Loucy (cell line): ENCODE measurements at regions not wholly inside any gene's neighbourhood (a gene's known extent, or its start where the extent isn't known, plus 50 kb on each side); places are given as distances from the start of the nearest gene placed in this dataset.
"Not testable (repeated sequence)": the region's sequence is repeated elsewhere in the genome, so short reads cannot be mapped to it uniquely, and the experiment has no call there.

ENCODE experiments used
- H2AFZ ChIP-seq: fragments of 200-600 bp; sonication (generic); 2 replicates; pipeline ENCODE4 v1.6.0; 2016; ENCODE audit warnings: antibody characterized with exemption, mild to moderate bottlenecking, low read length, moderate library complexity
- H3F3A ChIP-seq: fragments of 200-600 bp; 2 replicates; pipeline ENCODE4 v1.6.0; 2016; ENCODE audit warnings: antibody characterized with exemption, low read depth, mild to moderate bottlenecking
- H3K27me3 ChIP-seq: fragments of 200-600 bp; sonication (generic); 2 replicates; pipeline ENCODE4 v1.6.1; 2014; ENCODE audit warnings: low read length, mild to moderate bottlenecking; ENCODE audit not compliant: insufficient read depth, poor library complexity, severe bottlenecking
- H3K36me3 ChIP-seq: fragments of 200-600 bp; sonication (generic); 2 replicates; pipeline ENCODE4 v1.6.1; 2016; ENCODE audit warnings: low read length; ENCODE audit not compliant: insufficient read depth
- H3K4me1 ChIP-seq: fragments of 200-600 bp; sonication (generic); 2 replicates; pipeline ENCODE4 v1.5.1; 2014; ENCODE audit warnings: low read length, mild to moderate bottlenecking; ENCODE audit not compliant: insufficient read depth, poor library complexity, severe bottlenecking
- H3K4me2 ChIP-seq: fragments of 200-600 bp; sonication (generic); 2 replicates; pipeline ENCODE4 v1.6.0; 2014; ENCODE audit warnings: antibody characterized with exemption, low read length, low read depth, mild to moderate bottlenecking; ENCODE audit not compliant: poor library complexity, severe bottlenecking
- H3K4me3 ChIP-seq: fragments of 200-600 bp; sonication (generic); 2 replicates; pipeline ENCODE4 v1.5.1; 2014; ENCODE audit warnings: low read length, mild to moderate bottlenecking, mixed read lengths; ENCODE audit not compliant: poor library complexity, severe bottlenecking
- H3K79me2 ChIP-seq: fragments of 200-600 bp; sonication (generic); 2 replicates; pipeline ENCODE4 v1.6.1; 2014; ENCODE audit warnings: low read length; ENCODE audit not compliant: insufficient read depth
- H3K9ac ChIP-seq: fragments of 200-600 bp; sonication (generic); 2 replicates; pipeline ENCODE4 v1.6.0; 2014; ENCODE audit warnings: mild to moderate bottlenecking, low read depth, low read length, moderate library complexity; ENCODE audit not compliant: poor library complexity, severe bottlenecking
- H3K9me2 ChIP-seq: fragments of 200-600 bp; sonication (generic); replicated peaks from 2 replicates; pipeline ENCODE4 v1.6.1; 2016; ENCODE audit warnings: low read depth, low read length, mixed read lengths
- H3K9me3 ChIP-seq: fragments of 200-600 bp; sonication (generic); 2 replicates; pipeline ENCODE4 v1.6.1; 2014; ENCODE audit warnings: mild to moderate bottlenecking, antibody characterized with exemption, low read length, low read depth; ENCODE audit not compliant: insufficient read depth
- H4K20me1 ChIP-seq: fragments of 200-600 bp; sonication (generic); 2 replicates; pipeline ENCODE4 v1.6.0; 2014; ENCODE audit warnings: antibody characterized with exemption, low read length, mild to moderate bottlenecking; ENCODE audit not compliant: insufficient read depth, poor library complexity, severe bottlenecking
- EZH2phosphoT487 ChIP-seq: fragments of 200-600 bp; IDR thresholded peaks from 2 replicates; pipeline ENCODE4 v1.6.1; 2018; ENCODE audit warnings: antibody characterized with exemption, mild to moderate bottlenecking, moderate library complexity, borderline replicate concordance
- TF ChIP-seq, protein P1 (sequence below): fragments of 200-600 bp; sonication (generic); conservative IDR thresholded peaks from 2 replicates; pipeline ENCODE4 v1.5.1; 2014; ENCODE audit warnings: mild to moderate bottlenecking, antibody characterized with exemption, low read length

DNA sequence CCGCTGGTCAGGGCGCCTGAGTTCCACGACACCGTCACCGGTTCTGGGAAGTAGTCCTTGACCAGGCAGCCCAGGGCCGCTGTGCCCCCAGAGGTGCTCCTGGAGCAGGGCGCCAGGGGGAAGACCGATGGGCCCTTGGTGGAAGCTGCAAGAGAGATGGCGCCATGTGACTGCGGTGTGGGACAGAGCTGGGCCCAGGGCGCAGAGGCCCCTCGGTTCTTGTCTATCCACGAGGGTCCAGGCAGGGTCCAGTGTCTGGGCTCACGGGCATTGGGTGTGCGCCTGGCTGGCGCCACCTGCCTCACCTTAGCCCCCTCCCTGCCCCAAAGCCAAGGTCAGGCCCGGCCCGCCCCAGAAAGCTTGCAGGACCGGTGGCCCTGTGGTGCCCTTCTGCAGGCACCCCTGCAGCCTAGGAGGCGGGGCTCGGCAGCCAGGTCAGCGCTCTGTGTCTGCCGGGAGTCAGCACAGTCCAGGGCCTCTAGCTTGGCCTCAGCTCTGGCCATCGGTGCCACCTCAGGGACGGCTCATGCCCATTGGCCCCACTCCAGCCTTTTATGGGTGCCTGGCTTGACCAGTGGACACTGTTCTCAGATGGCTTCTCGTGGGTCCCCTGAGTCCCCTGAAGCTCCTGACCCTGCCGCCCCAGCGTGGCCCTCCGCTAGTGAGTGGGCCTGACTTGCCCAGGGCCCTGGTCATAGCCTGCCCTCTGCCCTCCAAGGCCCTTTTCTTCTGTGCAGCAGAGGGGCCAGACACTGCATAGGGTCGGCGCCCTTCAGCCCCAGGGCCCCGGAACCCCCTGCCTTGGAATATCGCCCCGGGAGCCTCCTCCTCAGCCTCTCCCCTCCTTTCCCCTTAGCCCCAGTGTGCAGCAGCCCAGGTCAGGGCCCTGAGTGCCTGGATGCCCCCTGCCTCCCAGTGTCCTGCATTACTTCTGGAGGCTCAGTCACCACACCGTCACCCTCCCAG, 245.2 kb downstream of the TMEM121 start:
- H3K9ac ChIP-seq = not testable (repeated sequence)

DNA sequence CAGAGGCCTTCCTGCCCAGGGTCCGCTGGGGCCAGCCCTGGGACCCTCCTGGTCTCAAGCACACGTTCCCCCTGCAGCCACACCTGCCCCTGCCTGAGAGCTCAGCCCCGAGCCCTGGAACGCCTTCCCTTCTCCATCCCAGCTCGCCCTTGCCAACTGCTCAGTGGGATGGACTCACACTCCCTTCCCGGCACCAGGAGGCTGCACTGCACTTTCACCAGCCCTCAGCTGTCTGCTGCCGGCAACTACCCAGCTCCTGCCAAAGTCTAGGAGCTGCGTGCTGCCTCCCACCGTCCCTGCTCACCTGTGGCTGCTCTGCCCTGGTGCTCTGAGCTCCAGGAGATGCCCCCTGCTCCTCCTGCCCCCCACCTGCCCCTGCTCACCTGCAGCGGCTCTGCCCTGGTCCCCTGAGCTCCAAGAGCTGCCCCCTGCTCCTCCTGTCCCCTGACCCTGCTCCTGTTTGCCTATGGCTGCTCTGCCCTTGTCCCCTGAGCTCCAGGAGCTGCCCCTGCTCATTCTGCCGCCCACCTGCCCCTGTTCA, 246.4 kb downstream of the TMEM121 start:
- not testable (repeated sequence) for H3K79me2 ChIP-seq, H3K9me2 ChIP-seq, H3K4me3 ChIP-seq, H2AFZ ChIP-seq, H3K9me3 ChIP-seq, H4K20me1 ChIP-seq, H3K9ac ChIP-seq, H3K4me1 ChIP-seq, H3K36me3 ChIP-seq, H3F3A ChIP-seq, H3K4me2 ChIP-seq, H3K27me3 ChIP-seq

More for the DNA sequence above, 245.2 kb downstream of the TMEM121 start:
- not testable (repeated sequence) for H3K4me3 ChIP-seq, H4K20me1 ChIP-seq, H3K9me3 ChIP-seq, H3F3A ChIP-seq, H3K27me3 ChIP-seq, H3K79me2 ChIP-seq, H3K4me2 ChIP-seq, H3K9me2 ChIP-seq, H3K4me1 ChIP-seq, H3K36me3 ChIP-seq, H2AFZ ChIP-seq

DNA sequence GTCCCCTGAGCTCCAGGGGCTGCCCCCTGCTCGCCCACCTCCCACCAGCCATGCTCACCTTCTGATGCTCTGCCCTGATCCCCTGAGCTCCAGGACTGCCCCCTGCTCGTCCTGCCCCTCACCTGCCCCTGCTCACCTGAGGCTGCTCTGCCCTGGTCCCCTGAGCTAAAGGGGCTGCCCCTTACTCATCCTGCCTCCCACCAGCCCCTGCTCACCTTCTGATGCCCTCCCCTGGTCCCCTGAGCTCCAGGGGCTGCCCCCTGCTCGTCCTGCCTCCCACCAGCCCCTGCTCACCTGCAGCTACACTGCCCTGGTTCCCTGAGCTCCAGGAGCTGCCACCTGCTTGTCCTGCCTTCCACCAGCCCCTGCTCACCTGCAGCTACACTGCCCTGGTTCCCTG, 247.2 kb downstream of the TMEM121 start:
- Histone ChIP-seq H2AFZ (no peak overlapping the region), H3K9me3 (no peaks in the 10 kb centered on the region), H3K4me1 (no peaks in the 10 kb centered on the region), H3K4me3 (no peak overlapping the region), H3K9me2 (no peaks in the 10 kb centered on the region), H3K4me2 (no peak overlapping the region), H3K9ac (no peak overlapping the region), H3K79me2 (no peaks in the 10 kb centered on the region), H3K36me3 (no peaks in the 10 kb centered on the region), H3K27me3 (no peaks in the 10 kb centered on the region), H3F3A (no peaks in the 10 kb centered on the region), H4K20me1 (no peaks in the 10 kb centered on the region)
- TF ChIP-seq, protein P1, sequence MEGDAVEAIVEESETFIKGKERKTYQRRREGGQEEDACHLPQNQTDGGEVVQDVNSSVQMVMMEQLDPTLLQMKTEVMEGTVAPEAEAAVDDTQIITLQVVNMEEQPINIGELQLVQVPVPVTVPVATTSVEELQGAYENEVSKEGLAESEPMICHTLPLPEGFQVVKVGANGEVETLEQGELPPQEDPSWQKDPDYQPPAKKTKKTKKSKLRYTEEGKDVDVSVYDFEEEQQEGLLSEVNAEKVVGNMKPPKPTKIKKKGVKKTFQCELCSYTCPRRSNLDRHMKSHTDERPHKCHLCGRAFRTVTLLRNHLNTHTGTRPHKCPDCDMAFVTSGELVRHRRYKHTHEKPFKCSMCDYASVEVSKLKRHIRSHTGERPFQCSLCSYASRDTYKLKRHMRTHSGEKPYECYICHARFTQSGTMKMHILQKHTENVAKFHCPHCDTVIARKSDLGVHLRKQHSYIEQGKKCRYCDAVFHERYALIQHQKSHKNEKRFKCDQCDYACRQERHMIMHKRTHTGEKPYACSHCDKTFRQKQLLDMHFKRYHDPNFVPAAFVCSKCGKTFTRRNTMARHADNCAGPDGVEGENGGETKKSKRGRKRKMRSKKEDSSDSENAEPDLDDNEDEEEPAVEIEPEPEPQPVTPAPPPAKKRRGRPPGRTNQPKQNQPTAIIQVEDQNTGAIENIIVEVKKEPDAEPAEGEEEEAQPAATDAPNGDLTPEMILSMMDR = no peak
- no peak for TF ChIP-seq EZH2phosphoT487

DNA sequence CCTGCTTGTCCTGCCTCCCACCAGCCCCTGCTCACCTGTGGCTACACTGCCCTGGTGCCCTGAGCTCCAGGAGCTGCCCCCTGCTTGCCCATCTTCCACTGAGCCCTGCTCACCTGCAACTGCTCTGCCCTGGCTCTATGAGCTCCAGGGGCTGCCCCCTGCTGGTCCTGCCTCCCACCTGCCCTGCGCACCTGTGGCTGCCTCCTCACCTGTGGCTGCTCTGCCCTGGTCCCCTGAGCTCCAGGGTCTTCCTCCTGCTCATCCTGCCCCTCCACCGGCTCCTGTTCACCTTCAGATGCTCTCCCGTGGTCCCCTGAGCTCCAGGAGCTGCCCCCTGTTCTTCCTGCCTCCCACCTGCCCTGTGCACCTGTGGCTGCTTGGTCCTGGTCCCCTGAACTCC, 247.6 kb downstream of the TMEM121 start:
- Histone ChIP-seq H3K9me3 (no peaks in the 10 kb centered on the region; the same call in 1 of the 2 replicates), H3K79me2 (no peaks in the 10 kb centered on the region), H3K4me1 (no peaks in the 10 kb centered on the region), H3K4me3 (no peak overlapping the region), H2AFZ (no peak overlapping the region), H3K9ac (no peak overlapping the region), H3K27me3 (no peaks in the 10 kb centered on the region), H3K9me2 (no peaks in the 10 kb centered on the region), H3K36me3 (no peaks in the 10 kb centered on the region), H4K20me1 (no peaks in the 10 kb centered on the region), H3F3A (no peaks in the 10 kb centered on the region), H3K4me2 (no peak overlapping the region)
- TF ChIP-seq EZH2phosphoT487 = no peak
- TF ChIP-seq, protein P1 = no peak

DNA sequence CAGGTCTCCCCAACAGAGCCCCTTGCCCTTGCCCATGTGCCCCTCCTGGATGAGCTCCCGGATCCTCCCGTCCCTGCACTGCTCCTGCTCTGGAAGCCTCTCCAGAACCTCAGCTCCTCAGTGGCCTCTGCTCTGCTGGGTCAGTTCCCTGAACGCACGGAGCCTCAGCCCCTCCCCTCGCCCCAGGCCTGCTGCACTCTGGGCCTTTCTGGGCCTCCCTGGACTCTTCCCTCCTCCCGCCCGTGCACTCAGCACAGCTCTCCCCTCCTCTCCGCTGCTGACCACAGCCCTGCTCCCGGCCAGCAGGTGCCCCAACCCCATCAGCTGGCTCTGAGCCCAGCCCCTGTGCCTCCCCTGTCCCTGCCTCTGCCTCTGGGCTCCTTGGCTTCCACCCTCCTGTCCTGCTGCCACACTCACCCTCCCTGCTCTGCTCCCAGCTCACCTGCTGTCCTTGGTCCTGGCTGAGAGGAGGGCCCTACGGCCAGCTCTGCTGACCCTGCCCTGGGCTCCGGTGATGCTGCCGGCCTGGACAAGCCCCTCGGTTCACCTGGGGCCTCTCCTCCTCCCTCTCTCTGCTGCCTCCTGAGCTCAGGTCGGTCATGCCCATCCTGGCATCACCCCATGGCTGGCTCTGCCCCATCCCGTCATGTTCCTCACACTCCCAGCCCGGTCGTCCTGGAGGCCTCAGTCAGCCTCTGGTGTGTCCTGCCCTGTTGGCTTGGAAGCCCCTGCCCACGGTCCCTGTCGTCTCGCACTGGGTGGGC, 248.4 kb downstream of the TMEM121 start:
- not testable (repeated sequence) for H2AFZ ChIP-seq, H4K20me1 ChIP-seq, H3K4me1 ChIP-seq, H3K79me2 ChIP-seq, H3K9ac ChIP-seq, H3K4me2 ChIP-seq, H3K4me3 ChIP-seq, H3K36me3 ChIP-seq, H3F3A ChIP-seq, H3K9me3 ChIP-seq, H3K9me2 ChIP-seq, H3K27me3 ChIP-seq
